Neural cell (in vitro differentiated cells): ENCODE measurements at regions not wholly inside any gene's neighbourhood (a gene's known extent, or its start where the extent isn't known, plus 50 kb on each side); places are given as distances from the start of the nearest gene placed in this dataset.

Experiments
- H2AFZ ChIP-seq: fragments of 200-600, 300-800 bp; sonication (generic), shearing (Covaris generic); 2 replicates; pipeline ENCODE4 v1.6.0; 2014; ENCODE audit warnings: low read depth, mild to moderate bottlenecking, antibody characterized with exemption, low read length, moderate library complexity
- H3F3A ChIP-seq: fragments of 200-600 bp; shearing (Covaris generic); 2 replicates; pipeline ENCODE4 v1.6.1; 2016; ENCODE audit warnings: mild to moderate bottlenecking, moderate library complexity, mixed read lengths, antibody characterized with exemption, low read length; ENCODE audit not compliant: insufficient read depth, poor library complexity, severe bottlenecking
- H3K27ac ChIP-seq: fragments of 200-600, 300-800 bp; sonication (generic), shearing (Covaris generic); 2 replicates; pipeline ENCODE4 v1.5.1; 2014; ENCODE audit warnings: mild to moderate bottlenecking, low read length, moderate library complexity
- H3K27me3 ChIP-seq: fragments of 300-800, 200-600 bp; sonication (generic), shearing (Covaris generic); 2 replicates; pipeline ENCODE4 v1.6.0; 2014; ENCODE audit warnings: mild to moderate bottlenecking, low read depth, low read length, moderate library complexity; ENCODE audit not compliant: insufficient read depth
- H3K36me3 ChIP-seq: fragments of 300-800, 200-600 bp; sonication (generic), shearing (Covaris generic); 2 replicates; pipeline ENCODE4 v1.5.1; 2014; ENCODE audit warnings: mild to moderate bottlenecking, antibody characterized with exemption, low read length, moderate library complexity; ENCODE audit not compliant: insufficient read depth
- H3K4me2 ChIP-seq: fragments of 300-800, 200-600 bp; sonication (generic), shearing (Covaris generic); 2 replicates; pipeline ENCODE4 v1.6.0; 2014; ENCODE audit warnings: mild to moderate bottlenecking, low read length
- H3K4me3 ChIP-seq: fragments of 300-800, 200-600 bp; sonication (generic), shearing (Covaris generic); 2 replicates; pipeline ENCODE4 v1.5.1; 2014; ENCODE audit warnings: mild to moderate bottlenecking, low read length, moderate library complexity
- H3K79me2 ChIP-seq: fragments of 200-600 bp; shearing (Covaris generic); replicated peaks from 2 replicates; pipeline ENCODE4 v1.6.0; 2014; ENCODE audit warnings: mild to moderate bottlenecking, low read length, moderate library complexity; ENCODE audit not compliant: insufficient read depth
- H3K9ac ChIP-seq: fragments of 300-800, 200-600 bp; sonication (generic), shearing (Covaris generic); 2 replicates; pipeline ENCODE4 v1.6.1; 2016; ENCODE audit warnings: mild to moderate bottlenecking, low read length, mixed read lengths
- H3K9me2 ChIP-seq: fragments of 200-600 bp; shearing (Covaris generic); 2 replicates; pipeline ENCODE4 v1.6.1; 2016; ENCODE audit warnings: mild to moderate bottlenecking, low read length, mixed read lengths; ENCODE audit not compliant: insufficient read depth
- H3K9me3 ChIP-seq: fragments of 200-600, 300-800 bp; sonication (generic), shearing (Covaris generic); 2 replicates; pipeline ENCODE4 v1.6.1; 2016; ENCODE audit warnings: mild to moderate bottlenecking, mixed run types, low read length, moderate library complexity, mixed read lengths
- H4K20me1 ChIP-seq: fragments of 200-600 bp; shearing (Covaris generic); 2 replicates; pipeline ENCODE4 v1.6.1; 2016; ENCODE audit warnings: mild to moderate bottlenecking, mixed run types; ENCODE audit not compliant: insufficient read depth
- CTCF ChIP-seq: fragments of 450-650 bp; IDR thresholded peaks from 2 replicates; pipeline ENCODE4 v1.5.1; 2014; ENCODE audit warnings: antibody characterized with exemption, mild to moderate bottlenecking, moderate library complexity; ENCODE audit not compliant: poor library complexity, severe bottlenecking
- EP300 ChIP-seq: fragments of 450-650 bp; conservative IDR thresholded peaks from 2 replicates; pipeline ENCODE4 v1.6.1; 2014; ENCODE audit warnings: antibody characterized with exemption, mild to moderate bottlenecking, moderate library complexity; ENCODE audit not compliant: poor library complexity, severe bottlenecking
- EZH2 ChIP-seq: fragments of 200-600, 300-800 bp; shearing (Covaris generic), sonication (generic); IDR thresholded peaks from 2 replicates; pipeline ENCODE4 v1.6.1; 2014; ENCODE audit warnings: antibody characterized with exemption, low read length, borderline replicate concordance, mild to moderate bottlenecking; ENCODE audit not compliant: insufficient read depth, poor library complexity, severe bottlenecking
- MXI1 ChIP-seq: fragments of 450-650 bp; conservative IDR thresholded peaks from 2 replicates; pipeline ENCODE4 v1.6.1; 2014; ENCODE audit warnings: antibody characterized with exemption, mild to moderate bottlenecking; ENCODE audit not compliant: poor library complexity, severe bottlenecking
- POLR2AphosphoS5 ChIP-seq: IDR thresholded peaks from 2 replicates; pipeline ENCODE4 v1.6.1; 2012
- RAD21 ChIP-seq: fragments of 450-650 bp; conservative IDR thresholded peaks from 2 replicates; pipeline ENCODE4 v1.6.1; 2014; ENCODE audit warnings: antibody characterized with exemption, mild to moderate bottlenecking, moderate library complexity
- REST ChIP-seq: IDR thresholded peaks from 2 replicates; pipeline ENCODE4 v1.6.1; 2012; ENCODE audit warnings: borderline replicate concordance
- SMC3 ChIP-seq: fragments of 450-650 bp; conservative IDR thresholded peaks from 2 replicates; pipeline ENCODE4 v1.6.1; 2014; ENCODE audit warnings: antibody characterized with exemption, mild to moderate bottlenecking, moderate library complexity; ENCODE audit not compliant: poor library complexity
- TAF1 ChIP-seq: IDR thresholded peaks from 2 replicates; pipeline ENCODE4 v1.6.1; 2012; ENCODE audit warnings: low read depth

- TF ChIP-seq SMC3 (no peak), EP300 (no peak)
Measured at GRCh38 chr21:32886339-32886738, 114.8 kb upstream of the PAXBP1 start (continued).

- Histone ChIP-seq H3K9ac (no peak overlapping the region), H3F3A (no peaks in the 10 kb centered on the region), H3K36me3 (no peaks in the 10 kb centered on the region), H3K4me3 (no peak overlapping the region), H4K20me1 (no peaks in the 10 kb centered on the region), H3K27ac (no peak overlapping the region), H3K9me3 (no peaks in the 10 kb centered on the region), H3K27me3 (no peaks in the 10 kb centered on the region), H3K9me2 (no peaks in the 10 kb centered on the region), H3K4me2 (no peak overlapping the region), H2AFZ (no peak overlapping the region), H3K79me2 (no peaks in the 10 kb centered on the region)
- TF ChIP-seq EP300, result no peak
- no peak for TF ChIP-seq SMC3
- no peak for TF ChIP-seq CTCF
- TF ChIP-seq RAD21, result no peak
- no peak for TF ChIP-seq EZH2
- TF ChIP-seq REST, result no peak
- TF ChIP-seq MXI1, result no peak
- no peak for TF ChIP-seq TAF1
- TF ChIP-seq POLR2AphosphoS5, result no peak
Measured at GRCh38 chr21:32887026-32887425, 115.5 kb upstream of the PAXBP1 start.

GRCh38 chr21:32888971-32889370, 117.4 kb upstream of the PAXBP1 start:
- TF ChIP-seq EP300 (no peak), EZH2 (no peak), TAF1 (no peak), REST (no peak), SMC3 (no peak), MXI1 (no peak), CTCF (no peak), RAD21 (no peak), POLR2AphosphoS5 (no peak)
- no peaks in the 10 kb centered on the region for H3F3A ChIP-seq
- H3K36me3 ChIP-seq, result no peaks in the 10 kb centered on the region
- no peaks in the 10 kb centered on the region for H3K27me3 ChIP-seq
- no peak overlapping the region for H3K4me3 ChIP-seq
- no peaks in the 10 kb centered on the region for H3K9me3 ChIP-seq
- no peak overlapping the region for H3K9ac ChIP-seq
- no peak overlapping the region for H3K4me2 ChIP-seq
- H3K79me2 ChIP-seq, result no peaks in the 10 kb centered on the region
- no peaks in the 10 kb centered on the region for H4K20me1 ChIP-seq
- H3K27ac ChIP-seq, result no peak overlapping the region
- H2AFZ ChIP-seq, result no peak overlapping the region
- no peaks in the 10 kb centered on the region for H3K9me2 ChIP-seq
